Psoas muscle (tissue), 7 donors: ENCODE measurements at regions not wholly inside any gene's neighbourhood (a gene's known extent, or its start where the extent isn't known, plus 50 kb on each side); places are given as distances from the start of the nearest gene placed in this dataset.

Experiments
- ATAC-seq, 4 donors: fragments of 200-7000 bp; cut with Tn5 transposase; one replicate each; pipeline ENCODE4 v1.9.1; 2020; ENCODE audit warnings: moderate library complexity in 3 of 4, mild to moderate bottlenecking in 2 of 4
- DNase-seq, 2 donors: peaks; one replicate each; pipeline ENCODE4 v3.0.0-alpha.2; 2020
- H3K27ac ChIP-seq: fragments of 200-600 bp; one replicate; pipeline ENCODE4 v1.8.0; 2022
- H3K27me3 ChIP-seq, 3 donors: fragments of 200-600 bp in 1 of 3; one replicate each; pipeline versions ENCODE4 v1.6.1 to v1.8.0; 2013 to 2022; ENCODE audit warnings: low read length in 2 of 3, mild to moderate bottlenecking in 2 of 3, moderate library complexity in 1 of 3; ENCODE audit not compliant: insufficient read depth in 3 of 3
- H3K36me3 ChIP-seq, 2 donors: fragments of 200-600 bp in 1 of 2; one replicate each; pipeline versions ENCODE4 v1.6.1 to v1.8.0; 2013 to 2022; ENCODE audit warnings: low read depth in 1 of 2, mild to moderate bottlenecking in 1 of 2, moderate library complexity in 1 of 2; ENCODE audit not compliant: insufficient read depth in 1 of 2
- H3K4me1 ChIP-seq: fragments of 200-600 bp; one replicate; pipeline ENCODE4 v1.8.0; 2022
- H3K4me3 ChIP-seq: fragments of 200-600 bp; one replicate; pipeline ENCODE4 v1.8.0; 2022; ENCODE audit warnings: mild to moderate bottlenecking
- H3K9me3 ChIP-seq: fragments of 200-600 bp; one replicate; pipeline ENCODE4 v1.8.0; 2022
- CTCF ChIP-seq: fragments of 200-600 bp; IDR thresholded peaks from one replicate; pipeline ENCODE4 v1.8.0; 2022; ENCODE audit warnings: antibody characterized with exemption
- WGBS, 3 donors: extraction: QIAGEN DNeasy Blood & Tissue Kit; methylation state at CpG; one replicate each; pipeline versions ENCODE4 v1.1.6 to v1.1.7; 2013; 5-methylcytosine and 5-hydroxymethylcytosine counted together
- intact Hi-C, 2 donors: fragments of 100-400 bp; cut with DNase I; formaldehyde crosslinking; loops; one replicate each; pipeline versions ENCODE4 v1.11.0 to v1.14.2; 2022
- donor health status: healthy with polysubstance abuse.
- donor health status: DM: no; HTN: no; CAD: no; lungs with moderate emphysema.
- donor health status: Bipolar disorder and iron deficiency.
- donor health status: healthy.
- donor health status: DM: yes; HTN: yes; CAD: no.
- donor health status: DM: no; HTN: no; CAD: no.
- donor health status: DM: yes; HTN: yes; CAD: no.

- Histone ChIP-seq H3K27me3 (no peaks in the 10 kb centered on the region), H3K9me3 (peaks cover 15% of the 10 kb centered on the region), H3K36me3 (no peaks in the 10 kb centered on the region), H3K4me3 (no peak overlapping the region), H3K27ac (no peak overlapping the region), H3K4me1 (no peaks in the 10 kb centered on the region)
- 68 to 70% (median 70%) methylated on average over 11 of the region's 11 CpGs for WGBS, 3 donors
- ATAC-seq (no peak), DNase-seq (peak; percentile 9 to 35)
- intact Hi-C loops, result no loop called here
- no peak for TF ChIP-seq CTCF
These were observed 996.5 kb downstream of the GRIK2 start for GRCh38 chr6:102389994-102390393.

GRCh38 chr6:102387326-102388033 lies 994.0 kb downstream of the GRIK2 start:
- TF ChIP-seq CTCF, result no peak
- Histone ChIP-seq H3K27me3 (no peaks in the 10 kb centered on the region), H3K27ac (no peak overlapping the region), H3K4me1 (no peaks in the 10 kb centered on the region), H3K36me3 (no peaks in the 10 kb centered on the region), H3K4me3 (no peak overlapping the region), H3K9me3 (no peaks in the 10 kb centered on the region)
- intact Hi-C loops, result no loop called here
- DNase-seq (no peak), ATAC-seq (no peak)
- WGBS, 3 donors, result 41 to 58% (median 51%) methylated on average over 2 of the region's 2 CpGs

- H3K4me3 ChIP-seq, result no peak overlapping the region
- no peaks in the 10 kb centered on the region for H3K27me3 ChIP-seq
- no peak overlapping the region for H3K27ac ChIP-seq
- H3K4me1 ChIP-seq, result no peaks in the 10 kb centered on the region
- no peaks in the 10 kb centered on the region for H3K36me3 ChIP-seq
- DNase-seq (no peak), ATAC-seq (no peak)
- intact Hi-C loops, result no loop called here
- H3K9me3 ChIP-seq, result no peaks in the 10 kb centered on the region
- TF ChIP-seq CTCF, result no peak
These were observed 987.7 kb downstream of the GRIK2 start for GRCh38 chr6:102381203-102381602.

- Histone ChIP-seq H3K9me3 (no peaks in the 10 kb centered on the region), H3K4me1 (no peaks in the 10 kb centered on the region), H3K36me3 (no peaks in the 10 kb centered on the region), H3K27me3 (no peaks in the 10 kb centered on the region), H3K27ac (no peak overlapping the region), H3K4me3 (no peak overlapping the region)
- intact Hi-C loops, result no loop called here
- TF ChIP-seq CTCF, result no peak
- ATAC-seq, result no peak
- DNase-seq, result no peak
- WGBS, 3 donors, result 75 to 76% (median 75%) methylated on average over 8 of the region's 8 CpGs
These were observed 962.7 kb downstream of the GRIK2 start for GRCh38 chr6:102356170-102356569.

- Histone ChIP-seq H3K36me3 (no peaks in the 10 kb centered on the region), H3K9me3 (no peaks in the 10 kb centered on the region), H3K4me1 (no peaks in the 10 kb centered on the region), H3K27me3 (no peaks in the 10 kb centered on the region), H3K4me3 (no peak overlapping the region), H3K27ac (no peak overlapping the region)
- ATAC-seq (no peak), DNase-seq (no peak)
- no peak for TF ChIP-seq CTCF
- 60 to 82% (median 67%) methylated on average over 1 of the region's 1 CpG for WGBS, 3 donors
- intact Hi-C loops, result no loop called here
These were observed 962.1 kb downstream of the GRIK2 start for GRCh38 chr6:102355578-102355977.
